GM12864 (cell line): ENCODE measurements at regions not wholly inside any gene's neighbourhood (a gene's known extent, or its start where the extent isn't known, plus 50 kb on each side); places are given as distances from the start of the nearest gene placed in this dataset.

Experiments used
- DNase-seq: peaks from one replicate; pipeline ENCODE4 v3.0.0-alpha.2; 2011; ENCODE audit warnings: low read depth
- H3K4me3 ChIP-seq: 2 replicates; pipeline ENCODE4 v1.5.1; 2011; ENCODE audit warnings: mild to moderate bottlenecking, low read depth, low read length, control low read depth
- TF ChIP-seq, protein P1 (sequence below): IDR thresholded peaks from 2 replicates; pipeline ENCODE4 v1.5.1; 2011; ENCODE audit warnings: low read depth, mild to moderate bottlenecking, moderate library complexity, low read length, control low read depth, inconsistent platforms; ENCODE audit errors: missing control alignments

- no peak for DNase-seq
- TF ChIP-seq, protein P1, sequence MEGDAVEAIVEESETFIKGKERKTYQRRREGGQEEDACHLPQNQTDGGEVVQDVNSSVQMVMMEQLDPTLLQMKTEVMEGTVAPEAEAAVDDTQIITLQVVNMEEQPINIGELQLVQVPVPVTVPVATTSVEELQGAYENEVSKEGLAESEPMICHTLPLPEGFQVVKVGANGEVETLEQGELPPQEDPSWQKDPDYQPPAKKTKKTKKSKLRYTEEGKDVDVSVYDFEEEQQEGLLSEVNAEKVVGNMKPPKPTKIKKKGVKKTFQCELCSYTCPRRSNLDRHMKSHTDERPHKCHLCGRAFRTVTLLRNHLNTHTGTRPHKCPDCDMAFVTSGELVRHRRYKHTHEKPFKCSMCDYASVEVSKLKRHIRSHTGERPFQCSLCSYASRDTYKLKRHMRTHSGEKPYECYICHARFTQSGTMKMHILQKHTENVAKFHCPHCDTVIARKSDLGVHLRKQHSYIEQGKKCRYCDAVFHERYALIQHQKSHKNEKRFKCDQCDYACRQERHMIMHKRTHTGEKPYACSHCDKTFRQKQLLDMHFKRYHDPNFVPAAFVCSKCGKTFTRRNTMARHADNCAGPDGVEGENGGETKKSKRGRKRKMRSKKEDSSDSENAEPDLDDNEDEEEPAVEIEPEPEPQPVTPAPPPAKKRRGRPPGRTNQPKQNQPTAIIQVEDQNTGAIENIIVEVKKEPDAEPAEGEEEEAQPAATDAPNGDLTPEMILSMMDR = no peak
Observed at GRCh38 chr13:111399334-111399733, 78.9 kb downstream of the TEX29 start.

GRCh38 chr13:111399776-111400538 lies 79.5 kb downstream of the TEX29 start:
- H3K4me3 ChIP-seq = no peak overlapping the region
- DNase-seq = no peak
- TF ChIP-seq, protein P1 = no peak

More at GRCh38 chr13:111399334-111399733, 78.9 kb downstream of the TEX29 start:
- no peak overlapping the region for H3K4me3 ChIP-seq

DNA sequence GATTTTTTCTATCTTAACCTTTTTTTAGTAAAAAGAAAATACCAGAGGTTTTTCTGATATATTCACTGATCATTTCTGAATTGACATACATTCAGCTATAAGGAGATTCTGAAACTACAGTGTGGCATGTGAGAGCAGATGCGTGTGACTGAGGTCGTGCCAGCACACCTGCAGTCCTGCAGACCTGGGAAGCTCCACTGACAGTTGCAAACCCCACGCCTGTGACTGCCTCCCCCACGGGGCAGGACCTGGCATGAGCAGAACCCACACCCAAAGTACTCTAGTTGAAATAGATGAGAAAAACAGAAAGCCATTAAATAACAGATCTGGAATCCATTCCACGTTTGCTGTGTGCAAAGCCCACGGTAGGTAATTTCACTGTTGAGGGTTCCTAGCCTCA lies 80.7 kb downstream of the TEX29 start:
- DNase-seq = no peak
- TF ChIP-seq, protein P1 = no peak
- H3K4me3 ChIP-seq = no peak overlapping the region

- TF ChIP-seq, protein P1 = no peak
- no peak overlapping the region for H3K4me3 ChIP-seq
- no peak for DNase-seq
Observed at GRCh38 chr13:111401755-111402154, 81.3 kb downstream of the TEX29 start.

DNA sequence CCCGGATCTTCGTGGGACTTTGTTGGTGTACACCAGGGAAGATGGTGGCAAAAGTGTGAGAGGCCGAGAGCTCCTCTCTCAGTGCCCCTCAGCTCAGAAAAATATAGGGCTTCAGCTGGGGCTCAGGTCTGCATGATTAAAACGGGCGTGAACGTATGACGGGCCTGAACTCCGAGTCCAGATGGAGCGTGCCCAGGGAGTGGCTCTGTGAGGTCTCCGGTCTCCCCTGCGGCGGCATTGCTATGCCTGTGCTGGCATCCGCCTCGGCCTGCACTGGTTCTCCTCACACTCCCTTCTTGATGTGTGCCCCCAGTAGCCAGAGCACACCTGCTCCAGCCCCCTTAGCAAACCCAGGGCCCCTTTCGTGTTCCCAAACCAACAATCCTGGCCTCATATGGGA lies 82.0 kb downstream of the TEX29 start:
- H3K4me3 ChIP-seq = no peak overlapping the region
- TF ChIP-seq, protein P1 = no peak
- no peak for DNase-seq

DNA sequence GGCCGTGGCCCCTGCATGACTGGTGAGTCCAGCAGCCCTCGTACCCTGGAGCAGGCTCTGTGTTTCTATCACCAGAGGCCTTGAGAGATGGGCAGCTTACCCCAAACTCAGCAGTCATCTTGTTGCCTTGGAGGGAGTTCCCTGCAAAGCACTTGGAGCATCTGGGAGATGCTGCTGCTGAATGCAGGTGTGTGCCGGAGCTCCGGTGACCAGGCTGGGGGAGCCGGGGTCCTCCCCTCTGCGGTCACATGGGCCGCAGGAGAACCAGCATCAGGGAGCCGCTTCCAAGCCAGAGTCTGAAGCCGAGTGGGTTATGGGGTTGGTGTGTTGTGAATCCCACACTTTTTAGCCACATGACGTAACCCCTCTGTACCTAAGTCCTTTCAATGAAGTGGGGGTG lies 82.8 kb downstream of the TEX29 start:
- DNase-seq = no peak
- TF ChIP-seq, protein P1 = no peak
- no peak overlapping the region for H3K4me3 ChIP-seq

- no peak for DNase-seq
- no peak overlapping the region for H3K4me3 ChIP-seq
- TF ChIP-seq, protein P1 = no peak
Observed at GRCh38 chr13:111404746-111405145, 84.3 kb downstream of the TEX29 start.
